NB4 (cell line): ENCODE measurements at regions not wholly inside any gene's neighbourhood (a gene's known extent, or its start where the extent isn't known, plus 50 kb on each side); places are given as distances from the start of the nearest gene placed in this dataset.

Source experiments
- DNase-seq: peaks from one replicate; pipeline ENCODE4 v3.0.0; 2010; ENCODE audit warnings: low read depth
- H3K4me3 ChIP-seq: one replicate; pipeline ENCODE4 v1.5.1; 2011; ENCODE audit warnings: mild to moderate bottlenecking, low read depth, low read length, moderate library complexity
- CTCF ChIP-seq: IDR thresholded peaks from one replicate; pipeline ENCODE4 v1.5.1; 2012; ENCODE audit warnings: low read depth, low read length
- MAX ChIP-seq: IDR thresholded peaks from 2 replicates; pipeline ENCODE4 v1.6.1; 2011; ENCODE audit warnings: low read depth, low read length
- MYC ChIP-seq: IDR thresholded peaks from 2 replicates; pipeline ENCODE4 v1.6.1; 2011; ENCODE audit warnings: low read depth, low read length
- POLR2A ChIP-seq: IDR thresholded peaks from 2 replicates; pipeline ENCODE4 v1.6.1; 2011; ENCODE audit warnings: mild to moderate bottlenecking; ENCODE audit not compliant: insufficient read length; ENCODE audit errors: extremely low read depth

- no peak overlapping the region for H3K4me3 ChIP-seq
- no peak for DNase-seq
- no peak for TF ChIP-seq MAX
- no peak for TF ChIP-seq MYC
- TF ChIP-seq POLR2A = no peak
Measured at GRCh38 chr13:79778741-79779460, 297.9 kb downstream of the NDFIP2 start.

- no peak for DNase-seq
- no peak for TF ChIP-seq MAX
- no peak for TF ChIP-seq CTCF
- no peak for TF ChIP-seq POLR2A
- no peak overlapping the region for H3K4me3 ChIP-seq
Measured at GRCh38 chr13:79777504-79777903, 296.5 kb downstream of the NDFIP2 start.

GRCh38 chr13:79776531-79777295 lies 295.8 kb downstream of the NDFIP2 start:
- peak; percentile 15 for DNase-seq
- no peak for TF ChIP-seq POLR2A
- TF ChIP-seq MAX = no peak
- TF ChIP-seq CTCF = no peak
- TF ChIP-seq MYC = no peak
- H3K4me3 ChIP-seq = no peak overlapping the region

GRCh38 chr13:79775830-79776229 lies 294.9 kb downstream of the NDFIP2 start:
- no peak for TF ChIP-seq POLR2A
- peak; percentile 93 for TF ChIP-seq MAX
- TF ChIP-seq CTCF = peak; percentile 67
- TF ChIP-seq MYC = peak; percentile 93
- DNase-seq = peak; percentile 58
- H3K4me3 ChIP-seq = no peak overlapping the region

- TF ChIP-seq CTCF (no peak), MYC (no peak), POLR2A (no peak), MAX (no peak)
- no peak for DNase-seq
- H3K4me3 ChIP-seq = no peak overlapping the region
Measured at GRCh38 chr13:79772811-79773210, 291.9 kb downstream of the NDFIP2 start.

- H3K4me3 ChIP-seq = no peak overlapping the region
- TF ChIP-seq CTCF = no peak
- TF ChIP-seq MYC = no peak
- TF ChIP-seq POLR2A = no peak
- no peak for TF ChIP-seq MAX
- no peak for DNase-seq
Measured at GRCh38 chr13:79771493-79771892, 290.5 kb downstream of the NDFIP2 start.
